Pons (tissue), 1 donor: ENCODE measurements at regions not wholly inside any gene's neighbourhood (a gene's known extent, or its start where the extent isn't known, plus 50 kb on each side); places are given as distances from the start of the nearest gene placed in this dataset.

Experiments used
- DNase-seq: peaks from one replicate; pipeline ENCODE4 v3.0.0-alpha.2; 2016; ENCODE audit warnings: low spot score

- DNase-seq: no peak
These were observed 487.1 kb downstream of the TCERG1L start for GRCh38 chr10:130824230-130825014.

GRCh38 chr10:130833596-130833995 is 477.9 kb downstream of the TCERG1L start:
- DNase-seq: no peak

- no peak for DNase-seq
These were observed 477.4 kb downstream of the TCERG1L start for GRCh38 chr10:130834170-130834569.

- no peak for DNase-seq
These were observed 476.9 kb downstream of the TCERG1L start for GRCh38 chr10:130834573-130834972.

GRCh38 chr10:130835068-130835467 is 476.5 kb downstream of the TCERG1L start:
- no peak for DNase-seq

- no peak for DNase-seq
These were observed 475.2 kb downstream of the TCERG1L start for GRCh38 chr10:130836344-130836743.

- DNase-seq: no peak
These were observed 468.4 kb downstream of the TCERG1L start for GRCh38 chr10:130843051-130843653.

- no peak for DNase-seq
These were observed 467.2 kb downstream of the TCERG1L start for GRCh38 chr10:130844310-130844709.

- no peak for DNase-seq
These were observed 464.4 kb downstream of the TCERG1L start for GRCh38 chr10:130847170-130847569.

- no peak for DNase-seq
These were observed 462.7 kb downstream of the TCERG1L start for GRCh38 chr10:130848855-130849254.

- no peak for DNase-seq
These were observed 457.4 kb downstream of the TCERG1L start for GRCh38 chr10:130854151-130854550.

GRCh38 chr10:130857631-130858295 is 453.8 kb downstream of the TCERG1L start:
- DNase-seq: no peak

GRCh38 chr10:130858626-130859025 is 452.9 kb downstream of the TCERG1L start:
- no peak for DNase-seq

GRCh38 chr10:130859427-130859826 is 452.1 kb downstream of the TCERG1L start:
- DNase-seq: no peak

GRCh38 chr10:130862122-130862521 is 449.4 kb downstream of the TCERG1L start:
- DNase-seq: no peak

GRCh38 chr10:130862626-130863025 is 448.9 kb downstream of the TCERG1L start:
- no peak for DNase-seq

GRCh38 chr10:130863044-130863443 is 448.5 kb downstream of the TCERG1L start:
- DNase-seq: no peak

GRCh38 chr10:130864961-130865818 is 446.3 kb downstream of the TCERG1L start:
- no peak for DNase-seq

GRCh38 chr10:130866857-130867256 is 444.7 kb downstream of the TCERG1L start:
- no peak for DNase-seq

- no peak for DNase-seq
These were observed 443.9 kb downstream of the TCERG1L start for GRCh38 chr10:130867446-130868194.

- no peak for DNase-seq
These were observed 442.2 kb downstream of the TCERG1L start for GRCh38 chr10:130869179-130869841.
